H1 (cell line): ENCODE measurements at regions not wholly inside any gene's neighbourhood (a gene's known extent, or its start where the extent isn't known, plus 50 kb on each side); places are given as distances from the start of the nearest gene placed in this dataset.

Experiments
- CREB1 ChIP-seq: IDR thresholded peaks from 2 replicates; pipeline ENCODE4 v1.6.1; 2012; ENCODE audit warnings: inconsistent platforms
- KDM5A ChIP-seq: fragments of 200-600 bp; IDR thresholded peaks from 2 replicates; pipeline ENCODE4 v1.7.1; 2012; ENCODE audit warnings: mild to moderate bottlenecking, low read length, inconsistent platforms, mixed read lengths
- MAX ChIP-seq: IDR thresholded peaks from 2 replicates; pipeline ENCODE4 v1.6.1; 2012; ENCODE audit warnings: inconsistent platforms
- RNF2 ChIP-seq: fragments of 200-900, 300-1000 bp; sonication (generic); IDR thresholded peaks from 2 replicates; pipeline ENCODE4 v1.7.1; 2016; ENCODE audit warnings: borderline replicate concordance, low read depth, mild to moderate bottlenecking, antibody characterized with exemption, low read length; ENCODE audit not compliant: poor library complexity, severe bottlenecking; ENCODE audit errors: missing control alignments
- SIX5 ChIP-seq: IDR thresholded peaks from 2 replicates; pipeline ENCODE4 v1.6.1; 2011; ENCODE audit warnings: mild to moderate bottlenecking, low read depth, low read length
- SP2 ChIP-seq: IDR thresholded peaks from 2 replicates; pipeline ENCODE4 v1.6.1; 2012; ENCODE audit warnings: mild to moderate bottlenecking, low read length, inconsistent platforms

- TF ChIP-seq RNF2 (no peak), CREB1 (no peak), MAX (no peak), SP2 (no peak), KDM5A (no peak), SIX5 (no peak)
These were observed 98.8 kb downstream of the MAGEC1 start (continued) for GRCh38 chrX:142002471-142002870.
